Omental fat pad (tissue), 3 donors: ENCODE measurements at regions not wholly inside any gene's neighbourhood (a gene's known extent, or its start where the extent isn't known, plus 50 kb on each side); places are given as distances from the start of the nearest gene placed in this dataset.

ENCODE experiments used
- ATAC-seq: fragments of 150-250 bp; one replicate; pipeline ENCODE4 v1.9.1; 2016; ENCODE audit warnings: mild to moderate bottlenecking, moderate library complexity; ENCODE audit not compliant: low FRiP score
- DNase-seq: peaks from one replicate; pipeline ENCODE4 v3.0.0-alpha.2; 2019; ENCODE audit warnings: low spot score
- CTCF ChIP-seq, 3 donors: fragments of 450-650 bp; IDR thresholded peaks; one replicate each; pipeline ENCODE4 v1.5.1; 2016 to 2017; ENCODE audit warnings: antibody characterized with exemption in 3 of 3, mild to moderate bottlenecking in 3 of 3, moderate library complexity in 2 of 3

GRCh38 chr5:174991847-174992246 is 267.5 kb downstream of the MSX2 start:
- DNase-seq, result no peak
- TF ChIP-seq CTCF (IDR thresholded peaks at IDR 0.05), result no peak
- ATAC-seq, result no peak

GRCh38 chr5:174990909-174991308 is 266.5 kb downstream of the MSX2 start:
- ATAC-seq (no peak), DNase-seq (no peak)

GRCh38 chr5:174987443-174988012 is 263.1 kb downstream of the MSX2 start:
- no peak for TF ChIP-seq CTCF (IDR thresholded peaks at IDR 0.05)
- DNase-seq (no peak), ATAC-seq (no peak)

More at GRCh38 chr5:174990909-174991308, 266.5 kb downstream of the MSX2 start:
- no peak for TF ChIP-seq CTCF (IDR thresholded peaks at IDR 0.05)

- TF ChIP-seq CTCF (IDR thresholded peaks at IDR 0.05), result no peak
- ATAC-seq (no peak), DNase-seq (no peak)
Observed at GRCh38 chr5:174984863-174985262, 260.5 kb downstream of the MSX2 start.

- no peak for ATAC-seq
- DNase-seq, result no peak
- no peak for TF ChIP-seq CTCF (IDR thresholded peaks at IDR 0.05)
Observed at GRCh38 chr5:174982485-174982884, 258.1 kb downstream of the MSX2 start.

GRCh38 chr5:174981416-174981815 is 257.0 kb downstream of the MSX2 start:
- DNase-seq (no peak), ATAC-seq (no peak)
- TF ChIP-seq CTCF (IDR thresholded peaks at IDR 0.05), result no peak

GRCh38 chr5:174980952-174981351 is 256.6 kb downstream of the MSX2 start:
- DNase-seq (no peak), ATAC-seq (no peak)
- no peak for TF ChIP-seq CTCF (IDR thresholded peaks at IDR 0.05)
